IMR-90 (cell line): ENCODE measurements at regions not wholly inside any gene's neighbourhood (a gene's known extent, or its start where the extent isn't known, plus 50 kb on each side); places are given as distances from the start of the nearest gene placed in this dataset. TPM values are rescaled to one million over a fixed set of nuclear protein-coding genes. Genes with fewer than 3 reads are reported as not detected.

Source experiments
- ATAC-seq: fragments of 200-7000 bp; cut with Tn5 transposase; 2 replicates; pipeline ENCODE4 v1.9.1; 2020; ENCODE audit warnings: low read depth, mild to moderate bottlenecking, moderate library complexity
- BruUV-seq: library from RNA; stranded (reverse); fragments of 400-500 nt; replicated peaks from 2 replicates; lab custom pipeline; 2021; lab: Mats Ljungman, UMichigan
- CTCF ChIA-PET: fragments of 300-600 bp; formaldehyde crosslinking; extraction: SDS; loops from one replicate; lab custom pipeline; 2021; ENCODE audit warnings: antibody characterized with exemption; lab: Yijun Ruan, JAX
- POLR2A ChIA-PET: fragments of 300-600 bp; sonication (Branson Sonifier 250); formaldehyde crosslinking; loops from one replicate; lab custom pipeline; 2022; ENCODE audit warnings: antibody characterized with exemption; ENCODE audit not compliant: unreplicated experiment; lab: Charles Lee
- DNase-seq: peaks from one replicate; pipeline ENCODE4 v3.0.0; 2013
- H2AFZ ChIP-seq: replicated peaks from 2 replicates; pipeline ENCODE3; 2013; ENCODE audit warnings: low read length, mild to moderate bottlenecking; ENCODE audit not compliant: poor library complexity
- H2AK5ac ChIP-seq: 2 replicates; pipeline ENCODE4 v1.6.1; 2013; ENCODE audit warnings: low read depth, low read length, inconsistent platforms
- H2AK9ac ChIP-seq: replicated peaks from 2 replicates; pipeline ENCODE3; 2013; ENCODE audit warnings: mild to moderate bottlenecking, low read depth, low read length, moderate library complexity; ENCODE audit not compliant: poor library complexity
- H2BK120ac ChIP-seq: 2 replicates; pipeline ENCODE4 v1.6.1; 2013; ENCODE audit warnings: low read depth, low read length, inconsistent platforms
- H2BK15ac ChIP-seq: 3 replicates; pipeline ENCODE4 v1.6.1; 2013; ENCODE audit warnings: low read depth, low read length, inconsistent platforms
- H2BK20ac ChIP-seq: 2 replicates; pipeline ENCODE4 v1.6.1; 2013; ENCODE audit warnings: low read depth, mild to moderate bottlenecking, inconsistent platforms, low read length, moderate library complexity
- H2BK5ac ChIP-seq: 2 replicates; pipeline ENCODE4 v1.6.1; 2013; ENCODE audit warnings: mild to moderate bottlenecking, low read depth, low read length, inconsistent platforms; ENCODE audit not compliant: poor library complexity, severe bottlenecking
- H3K14ac ChIP-seq: replicated peaks from 2 replicates; pipeline ENCODE4 v1.6.1; 2013; ENCODE audit warnings: low read depth, low read length, inconsistent platforms
- H3K18ac ChIP-seq: 2 replicates; pipeline ENCODE4 v1.6.1; 2013; ENCODE audit warnings: low read depth, low read length, control low read depth
- H3K23ac ChIP-seq: 2 replicates; pipeline ENCODE4 v1.6.1; 2013; ENCODE audit warnings: low read depth, low read length, inconsistent platforms
- H3K27ac ChIP-seq: 2 replicates; pipeline ENCODE4 v1.5.1; 2013; ENCODE audit warnings: mild to moderate bottlenecking, control low read depth, low read length; ENCODE audit not compliant: insufficient read depth
- H3K27me3 ChIP-seq: 2 replicates; pipeline ENCODE4 v1.6.1; 2013; ENCODE audit warnings: low read length; ENCODE audit not compliant: control insufficient read depth, insufficient read depth
- H3K36me3 ChIP-seq: 2 replicates; pipeline ENCODE4 v1.6.1; 2013; ENCODE audit warnings: low read length, mixed read lengths; ENCODE audit not compliant: control insufficient read depth, insufficient read depth
- H3K4ac ChIP-seq: 2 replicates; pipeline ENCODE4 v1.6.1; 2013; ENCODE audit warnings: low read depth, low read length, inconsistent platforms
- H3K4me1 ChIP-seq: 2 replicates; pipeline ENCODE4 v1.6.1; 2013; ENCODE audit warnings: low read length, mixed read lengths; ENCODE audit not compliant: control insufficient read depth, insufficient read depth
- H3K4me2 ChIP-seq: 2 replicates; pipeline ENCODE4 v1.6.1; 2013; ENCODE audit warnings: low read depth, mild to moderate bottlenecking, control low read depth, low read length, moderate library complexity
- H3K4me3 ChIP-seq: 2 replicates; pipeline ENCODE4 v1.5.1; 2013; ENCODE audit warnings: low read depth, mild to moderate bottlenecking, control low read depth, low read length, moderate library complexity; ENCODE audit not compliant: insufficient read depth
- H3K56ac ChIP-seq: 2 replicates; pipeline ENCODE4 v1.6.1; 2013; ENCODE audit warnings: low read length, inconsistent platforms; ENCODE audit not compliant: insufficient read depth; ENCODE audit errors: extremely low read depth
- H3K79me1 ChIP-seq, 2 experiments: 2 replicates each; pipeline ENCODE4 v1.6.1; 2013; ENCODE audit warnings: low read length in 2 of 2, inconsistent platforms in 1 of 2, low read depth in 1 of 2
- H3K9ac ChIP-seq: 2 replicates; pipeline ENCODE4 v1.6.1; 2013; ENCODE audit warnings: low read depth, low read length, control low read depth
- H3K9me1 ChIP-seq: 2 replicates; pipeline ENCODE4 v1.6.1; 2013; ENCODE audit warnings: low read length, inconsistent platforms; ENCODE audit not compliant: insufficient read depth
- H3K9me3 ChIP-seq: 2 replicates; pipeline ENCODE4 v1.6.1; 2013; ENCODE audit warnings: low read length; ENCODE audit not compliant: control insufficient read depth, insufficient read depth
- H4K20me1 ChIP-seq: 2 replicates; pipeline ENCODE4 v1.6.1; 2013; ENCODE audit warnings: low read length, inconsistent platforms; ENCODE audit not compliant: insufficient read depth
- H4K5ac ChIP-seq: 2 replicates; pipeline ENCODE4 v1.6.1; 2013; ENCODE audit warnings: mild to moderate bottlenecking, low read depth, low read length, control low read depth
- H4K8ac ChIP-seq, 2 experiments: 2 replicates each; pipeline ENCODE4 v1.6.1; 2013; ENCODE audit warnings: low read depth in 2 of 2, low read length in 2 of 2, control low read depth in 1 of 2, inconsistent platforms in 1 of 2
- H4K91ac ChIP-seq: 2 replicates; pipeline ENCODE4 v1.6.1; 2013; ENCODE audit warnings: low read depth, low read length, inconsistent platforms; ENCODE audit not compliant: insufficient read depth
- CHD1 ChIP-seq: IDR thresholded peaks from 2 replicates; pipeline ENCODE4 v1.6.1; 2012; ENCODE audit warnings: low read depth, low read length, improper control_type of control experiment
- FOS ChIP-seq: fragments of 150-350 bp; IDR thresholded peaks from 2 replicates; pipeline ENCODE4 v1.6.1; 2016; ENCODE audit warnings: low read depth, low read length
- MAZ ChIP-seq: IDR thresholded peaks from 2 replicates; pipeline ENCODE4 v1.6.1; 2012; ENCODE audit warnings: low read depth, mild to moderate bottlenecking, low read length, improper control_type of control experiment, moderate library complexity, borderline replicate concordance
- MXI1 ChIP-seq: IDR thresholded peaks from 2 replicates; pipeline ENCODE4 v1.6.1; 2012; ENCODE audit warnings: low read depth, mild to moderate bottlenecking, low read length, moderate library complexity, borderline replicate concordance
- RCOR1 ChIP-seq: IDR thresholded peaks from 2 replicates; pipeline ENCODE4 v1.6.1; 2012; ENCODE audit warnings: mild to moderate bottlenecking, low read length, improper control_type of control experiment; ENCODE audit not compliant: insufficient replicate concordance
- RFX5 ChIP-seq: IDR thresholded peaks from 2 replicates; pipeline ENCODE4 v1.8.0; 2012; ENCODE audit warnings: low read depth, mild to moderate bottlenecking, low read length, moderate library complexity
- WGBS, 2 experiments: methylation state at CpG; one replicate each; pipeline versions ENCODE4 v1.1.5 to v1.1.7; 2013; ENCODE audit warnings: missing lambda C conversion rate in 2 of 2; ENCODE audit not compliant: insufficient read length in 1 of 2; ENCODE audit errors: extremely low coverage in 2 of 2; 5-methylcytosine and 5-hydroxymethylcytosine counted together
- dilution Hi-C: fragments of 300-500 bp; cut with HindIII; formaldehyde crosslinking; loops from one replicate; pipeline ENCODE4 v1.14.3; 2018; ENCODE audit warnings: low sequenced_read_pairs; ENCODE audit not compliant: unreplicated experiment
- in situ Hi-C: fragments of 300-500 bp; cut with MboI; formaldehyde crosslinking; loops from 3 replicates; pipeline ENCODE4 v1.14.3; 2019; ENCODE audit warnings: low sequenced_read_pairs, inconsistent platforms, mixed read lengths
- intact Hi-C: fragments of 100-400 bp; cut with micrococcal nuclease; formaldehyde crosslinking; loops from 2 replicates; pipeline ENCODE4 v1.10.0; 2022
- microRNA-seq, 2 experiments: library from miRNA; stranded (forward) in 1 of 2; unstranded in 1 of 2; fragments of 10-50 nt in 1 of 2; fragments of <30 nt in 1 of 2; gene quantifications in 1 of 2; microRNA quantifications in 1 of 2; one replicate each; pipeline versions ENCODE3 to v1.1.0; 2013 to 2020; ENCODE audit not compliant: insufficient read depth in 1 of 2, insufficient read length in 1 of 2, unreplicated experiment in 1 of 2
- small RNA-seq, 5 experiments: library from RNA; depleted of rRNA; stranded (forward); fragments of <200 nt; gene quantifications; one replicate each; pipeline ENCODE3, GENCODE V24; 2012
- TF ChIP-seq, protein P1 (sequence below): conservative IDR thresholded peaks from 2 replicates; pipeline ENCODE4 v1.5.1; 2012; ENCODE audit warnings: mild to moderate bottlenecking, low read depth, low read length, improper control_type of control experiment

DNA sequence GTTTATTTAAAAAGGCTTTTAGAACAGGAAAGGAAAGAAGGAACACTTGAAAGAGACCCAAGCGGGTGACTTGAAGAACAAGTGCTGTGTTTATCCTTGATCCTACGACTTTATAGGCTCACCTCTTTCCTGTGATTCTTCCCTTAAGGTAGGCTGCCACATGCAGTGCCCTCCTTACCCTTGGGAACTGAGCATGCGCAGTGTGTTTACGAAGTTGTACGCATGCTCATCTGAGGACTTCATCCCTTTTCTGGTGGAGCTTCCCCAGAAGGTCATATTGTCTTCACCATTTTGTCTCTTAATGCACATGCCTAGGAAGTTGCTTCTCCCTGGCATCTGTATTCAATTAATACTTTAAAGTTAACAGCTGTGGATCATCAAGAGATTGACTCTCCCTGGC, 49.9 kb upstream of the VOPP1 start:
- H4K8ac ChIP-seq = no peak overlapping the region
- H3K4me2 ChIP-seq = no peak overlapping the region
- no peaks in the 10 kb centered on the region for H4K20me1 ChIP-seq
- TF ChIP-seq, protein P1, sequence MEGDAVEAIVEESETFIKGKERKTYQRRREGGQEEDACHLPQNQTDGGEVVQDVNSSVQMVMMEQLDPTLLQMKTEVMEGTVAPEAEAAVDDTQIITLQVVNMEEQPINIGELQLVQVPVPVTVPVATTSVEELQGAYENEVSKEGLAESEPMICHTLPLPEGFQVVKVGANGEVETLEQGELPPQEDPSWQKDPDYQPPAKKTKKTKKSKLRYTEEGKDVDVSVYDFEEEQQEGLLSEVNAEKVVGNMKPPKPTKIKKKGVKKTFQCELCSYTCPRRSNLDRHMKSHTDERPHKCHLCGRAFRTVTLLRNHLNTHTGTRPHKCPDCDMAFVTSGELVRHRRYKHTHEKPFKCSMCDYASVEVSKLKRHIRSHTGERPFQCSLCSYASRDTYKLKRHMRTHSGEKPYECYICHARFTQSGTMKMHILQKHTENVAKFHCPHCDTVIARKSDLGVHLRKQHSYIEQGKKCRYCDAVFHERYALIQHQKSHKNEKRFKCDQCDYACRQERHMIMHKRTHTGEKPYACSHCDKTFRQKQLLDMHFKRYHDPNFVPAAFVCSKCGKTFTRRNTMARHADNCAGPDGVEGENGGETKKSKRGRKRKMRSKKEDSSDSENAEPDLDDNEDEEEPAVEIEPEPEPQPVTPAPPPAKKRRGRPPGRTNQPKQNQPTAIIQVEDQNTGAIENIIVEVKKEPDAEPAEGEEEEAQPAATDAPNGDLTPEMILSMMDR = no peak
- no peak for TF ChIP-seq MXI1
- TF ChIP-seq FOS = no peak
- no peak for TF ChIP-seq CHD1
- TF ChIP-seq MAZ = no peak
- no peak for TF ChIP-seq RCOR1
- TF ChIP-seq RFX5 = no peak
- H3K79me1 ChIP-seq = no peaks in the 10 kb centered on the region
- H2AFZ ChIP-seq = no peak overlapping the region
- H2AK5ac ChIP-seq = no peak overlapping the region
- no peak for DNase-seq
- no TSS peak for BruUV-seq
- H2BK120ac ChIP-seq = no peak overlapping the region
- no peak overlapping the region for H3K4me3 ChIP-seq
- no peak for ATAC-seq
- no peak overlapping the region for H3K23ac ChIP-seq
- no peak overlapping the region for H3K18ac ChIP-seq
- H4K91ac ChIP-seq = no peak overlapping the region
- H3K4ac ChIP-seq = no peak overlapping the region
- H3K56ac ChIP-seq = no peak overlapping the region
- intact Hi-C loops = no loop called here
- no peak overlapping the region for H3K14ac ChIP-seq
- H3K9ac ChIP-seq = no peak overlapping the region
- no peak overlapping the region for H2BK20ac ChIP-seq
- H3K36me3 ChIP-seq = no peaks in the 10 kb centered on the region
- H3K9me3 ChIP-seq = peaks cover 4% of the 10 kb centered on the region
- ChIA-PET CTCF (interaction anchor here (0.6 kb wide), 1 partner anchor 149 kb away, joined by 3 read pairs; no protein-coding TSS in a partner anchor), POLR2A (no interaction called here)
- no peaks in the 10 kb centered on the region for H3K4me1 ChIP-seq
- in situ Hi-C loops = no loop called here
- no peaks in the 10 kb centered on the region for H3K9me1 ChIP-seq
- no peak overlapping the region for H3K27ac ChIP-seq
- no peak overlapping the region for H2BK15ac ChIP-seq
- dilution Hi-C loops = no loop called here
- no peak overlapping the region for H2BK5ac ChIP-seq
- H3K27me3 ChIP-seq = no peaks in the 10 kb centered on the region
- H2AK9ac ChIP-seq = no peak overlapping the region
- no peak overlapping the region for H4K5ac ChIP-seq
- 80% methylated on average over 4 of the region's 5 CpGs; no CpG with 5 or more reads in 1 of the 2 experiments for WGBS, 2 experiments

Small RNA genes lying in the stretch of these regions (microRNA-seq; reads per million reads assigned to microRNA genes)
- gene RNU6-389P (ENCODE audit: insufficient read depth, insufficient read length) (not detected), gene SUMO2P3 (ENCODE audit: insufficient read depth, insufficient read length) (not detected)

Small RNA genes lying in the stretch of these regions (small RNA-seq; reads per million reads assigned to genes)
- gene RNU6-389P (0 reads per million in 5 experiments), gene SUMO2P3 (0 reads per million in 5 experiments)
